DND-41 (cell line): ENCODE measurements at regions not wholly inside any gene's neighbourhood (a gene's known extent, or its start where the extent isn't known, plus 50 kb on each side); places are given as distances from the start of the nearest gene placed in this dataset.

Experiments
- ATAC-seq: fragments of 200-7000 bp; cut with Tn5 transposase; 3 replicates; pipeline ENCODE4 v1.9.1; 2021; ENCODE audit warnings: low read depth; ENCODE audit not compliant: insufficient read depth
- DNase-seq: peaks from one replicate; pipeline ENCODE4 v3.0.0-alpha.2; 2020
- H2AFZ ChIP-seq: 2 replicates; pipeline ENCODE4 v1.6.0; 2012; ENCODE audit warnings: low read depth, low read length
- H3K27ac ChIP-seq: 2 replicates; pipeline ENCODE4 v1.5.1; 2012; ENCODE audit warnings: low read length, inconsistent platforms
- H3K27me3 ChIP-seq: fragments of 200-600 bp; sonication (generic); 2 replicates; pipeline ENCODE4 v1.6.0; 2012; ENCODE audit warnings: low read length, mild to moderate bottlenecking, inconsistent platforms; ENCODE audit not compliant: insufficient read depth, poor library complexity
- H3K36me3 ChIP-seq: 2 replicates; pipeline ENCODE4 v1.5.1; 2012; ENCODE audit warnings: low read length, inconsistent platforms; ENCODE audit not compliant: insufficient read depth
- H3K4me1 ChIP-seq: 2 replicates; pipeline ENCODE4 v1.5.1; 2012; ENCODE audit warnings: mild to moderate bottlenecking, low read length; ENCODE audit not compliant: insufficient read depth
- H3K4me2 ChIP-seq: 2 replicates; pipeline ENCODE4 v1.6.0; 2012; ENCODE audit warnings: mild to moderate bottlenecking, moderate library complexity, low read length, inconsistent platforms; ENCODE audit not compliant: insufficient read depth
- H3K4me3 ChIP-seq, 2 experiments: fragments of 200-600 bp in 1 of 2; shearing (Covaris generic) in 1 of 2; 2 replicates each; pipeline ENCODE4 v1.5.1; 2012 to 2016; ENCODE audit warnings: inconsistent platforms in 2 of 2, low read length in 2 of 2, mild to moderate bottlenecking in 2 of 2, low read depth in 1 of 2, moderate library complexity in 1 of 2
- H3K79me2 ChIP-seq: 2 replicates; pipeline ENCODE4 v1.6.0; 2012; ENCODE audit warnings: low read length, inconsistent platforms; ENCODE audit not compliant: insufficient read depth
- H3K9ac ChIP-seq: 2 replicates; pipeline ENCODE4 v1.6.0; 2012; ENCODE audit warnings: low read depth, mild to moderate bottlenecking, inconsistent platforms, low read length, moderate library complexity
- H3K9me3 ChIP-seq: 2 replicates; pipeline ENCODE4 v1.5.1; 2012; ENCODE audit warnings: low read length, moderate library complexity, mild to moderate bottlenecking, inconsistent platforms; ENCODE audit not compliant: insufficient read depth, severe bottlenecking
- H4K20me1 ChIP-seq: 2 replicates; pipeline ENCODE4 v1.6.0; 2012; ENCODE audit warnings: low read length; ENCODE audit not compliant: insufficient read depth
- EZH2 ChIP-seq: IDR thresholded peaks from 3 replicates; pipeline ENCODE4 v1.6.1; 2012; ENCODE audit warnings: borderline replicate concordance, low read depth, mild to moderate bottlenecking, moderate library complexity, low read length, inconsistent platforms; ENCODE audit not compliant: severe bottlenecking
- TF ChIP-seq, protein P1 (sequence below): IDR thresholded peaks from 2 replicates; pipeline ENCODE4 v1.5.1; 2012; ENCODE audit warnings: borderline replicate concordance, low read length, moderate library complexity, mild to moderate bottlenecking; ENCODE audit not compliant: poor library complexity, severe bottlenecking; ENCODE audit errors: extremely low read depth

DNA sequence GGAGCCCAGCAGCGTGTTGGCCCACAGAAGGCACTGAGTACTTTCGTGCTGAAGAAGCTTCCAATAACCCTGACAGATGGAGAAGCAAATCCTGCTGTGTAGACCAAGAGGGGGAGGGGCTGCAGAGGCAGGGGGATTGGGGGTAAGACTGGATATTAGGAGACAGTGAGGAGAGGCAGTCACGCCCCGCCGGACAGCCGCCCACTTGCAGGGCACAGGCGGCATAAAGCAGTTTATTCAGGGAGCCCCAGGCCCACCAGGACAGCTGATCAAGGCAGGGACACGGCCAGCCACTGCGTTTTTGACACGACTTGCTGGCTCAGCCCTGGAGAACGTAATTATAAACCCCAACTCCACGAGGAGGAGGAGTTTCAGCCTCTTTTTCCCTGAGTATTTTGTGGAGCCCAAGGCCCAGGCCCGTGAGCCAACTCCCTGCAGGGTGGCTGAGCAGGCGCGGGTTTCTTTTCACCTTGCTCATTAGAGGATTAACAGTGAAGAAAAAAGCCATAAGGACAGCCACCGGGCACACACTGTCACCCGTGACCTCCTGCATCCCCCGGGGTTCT is 177.9 kb downstream of the TFAP2C start:
- peaks cover 3% of the 10 kb centered on the region for H3K27me3 ChIP-seq
- H3K9ac ChIP-seq: no peak overlapping the region
- no peak overlapping the region for H3K4me2 ChIP-seq

DNA sequence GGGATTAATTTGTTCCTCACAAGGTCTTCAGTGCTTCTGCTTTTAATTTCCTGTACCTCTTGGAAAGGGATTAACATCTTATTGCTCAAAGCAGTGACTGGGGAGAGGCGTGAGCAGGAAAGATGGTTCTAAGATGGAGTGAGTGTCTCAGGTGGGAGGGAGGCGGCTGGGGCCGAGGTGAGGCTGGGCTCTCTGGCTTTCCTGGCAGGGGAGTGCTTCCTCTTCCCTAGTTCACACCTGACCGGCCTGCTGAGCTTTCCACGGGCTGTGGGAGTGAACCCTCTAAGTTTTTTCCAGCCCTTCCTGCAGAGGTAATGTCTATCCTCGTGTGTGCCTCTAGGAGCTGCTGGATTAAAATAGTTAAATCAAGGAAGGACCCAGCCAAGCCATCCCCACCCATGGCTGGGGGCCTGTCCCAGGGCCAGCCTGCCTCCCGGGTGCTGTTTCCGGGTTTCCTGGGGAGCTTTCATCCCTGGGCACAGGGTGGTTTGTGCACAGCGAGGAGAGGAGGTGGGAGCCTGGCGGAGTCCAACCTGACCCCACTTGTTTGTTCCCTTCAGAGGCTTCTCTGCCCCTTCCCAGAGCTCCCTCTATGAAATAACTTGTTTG is 179.1 kb downstream of the TFAP2C start:
- Histone ChIP-seq H3K36me3 (no peaks in the 10 kb centered on the region), H2AFZ (no peak overlapping the region), H4K20me1 (no peaks in the 10 kb centered on the region), H3K79me2 (no peaks in the 10 kb centered on the region), H3K9me3 (no peaks in the 10 kb centered on the region), H3K9ac (no peak overlapping the region), H3K4me2 (no peak overlapping the region), H3K27me3 (peaks cover 3% of the 10 kb centered on the region), H3K4me1 (no peaks in the 10 kb centered on the region), H3K4me3 (no peak overlapping the region), H3K27ac (no peak overlapping the region)
- ATAC-seq (no peak), DNase-seq (no peak)
- no peak for TF ChIP-seq EZH2
- TF ChIP-seq, protein P1, sequence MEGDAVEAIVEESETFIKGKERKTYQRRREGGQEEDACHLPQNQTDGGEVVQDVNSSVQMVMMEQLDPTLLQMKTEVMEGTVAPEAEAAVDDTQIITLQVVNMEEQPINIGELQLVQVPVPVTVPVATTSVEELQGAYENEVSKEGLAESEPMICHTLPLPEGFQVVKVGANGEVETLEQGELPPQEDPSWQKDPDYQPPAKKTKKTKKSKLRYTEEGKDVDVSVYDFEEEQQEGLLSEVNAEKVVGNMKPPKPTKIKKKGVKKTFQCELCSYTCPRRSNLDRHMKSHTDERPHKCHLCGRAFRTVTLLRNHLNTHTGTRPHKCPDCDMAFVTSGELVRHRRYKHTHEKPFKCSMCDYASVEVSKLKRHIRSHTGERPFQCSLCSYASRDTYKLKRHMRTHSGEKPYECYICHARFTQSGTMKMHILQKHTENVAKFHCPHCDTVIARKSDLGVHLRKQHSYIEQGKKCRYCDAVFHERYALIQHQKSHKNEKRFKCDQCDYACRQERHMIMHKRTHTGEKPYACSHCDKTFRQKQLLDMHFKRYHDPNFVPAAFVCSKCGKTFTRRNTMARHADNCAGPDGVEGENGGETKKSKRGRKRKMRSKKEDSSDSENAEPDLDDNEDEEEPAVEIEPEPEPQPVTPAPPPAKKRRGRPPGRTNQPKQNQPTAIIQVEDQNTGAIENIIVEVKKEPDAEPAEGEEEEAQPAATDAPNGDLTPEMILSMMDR: no peak

More for the DNA sequence above, 177.9 kb downstream of the TFAP2C start:
- H3K79me2 ChIP-seq: no peaks in the 10 kb centered on the region
- H2AFZ ChIP-seq: no peak overlapping the region
- H3K27ac ChIP-seq: no peak overlapping the region
- ATAC-seq (no peak), DNase-seq (no peak)
- H3K9me3 ChIP-seq: no peaks in the 10 kb centered on the region
- H3K36me3 ChIP-seq: no peaks in the 10 kb centered on the region
- H4K20me1 ChIP-seq: no peaks in the 10 kb centered on the region
- no peak for TF ChIP-seq EZH2
- TF ChIP-seq, protein P1: no peak
- H3K4me3 ChIP-seq: no peak overlapping the region
- H3K4me1 ChIP-seq: no peaks in the 10 kb centered on the region

DNA sequence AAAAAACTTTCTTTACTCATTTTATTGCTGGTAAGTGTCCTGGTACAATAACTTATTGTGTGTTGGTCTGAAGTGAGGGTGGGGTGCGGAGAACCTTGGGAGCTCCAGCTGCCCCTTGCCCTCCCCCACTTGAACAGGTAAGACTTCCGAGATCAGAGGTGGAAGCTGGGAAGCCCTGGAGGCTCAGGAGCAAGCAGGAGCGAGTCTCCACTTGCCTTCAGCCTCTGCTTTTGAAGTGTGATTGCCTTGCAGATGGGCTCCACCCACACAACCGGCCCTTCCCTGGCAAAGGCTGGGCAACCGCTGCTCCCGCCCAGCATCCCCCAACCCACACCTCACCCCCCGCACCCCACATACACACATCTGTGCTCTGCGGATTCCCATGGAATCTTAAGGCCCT is 179.6 kb downstream of the TFAP2C start:
- TF ChIP-seq, protein P1: no peak
- TF ChIP-seq EZH2: no peak
- Histone ChIP-seq H3K27ac (no peak overlapping the region), H3K4me1 (no peaks in the 10 kb centered on the region), H3K36me3 (no peaks in the 10 kb centered on the region), H2AFZ (no peak overlapping the region), H3K27me3 (peaks cover 3% of the 10 kb centered on the region), H3K79me2 (no peaks in the 10 kb centered on the region), H3K4me2 (no peak overlapping the region), H4K20me1 (no peaks in the 10 kb centered on the region), H3K4me3 (no peak overlapping the region), H3K9ac (no peak overlapping the region), H3K9me3 (no peaks in the 10 kb centered on the region)
- ATAC-seq: no peak
- DNase-seq: no peak
